Subcutaneous abdominal adipose tissue (tissue), 5 donors: ENCODE measurements at regions not wholly inside any gene's neighbourhood (a gene's known extent, or its start where the extent isn't known, plus 50 kb on each side); places are given as distances from the start of the nearest gene placed in this dataset.

Source experiments
- H3K27ac ChIP-seq: one replicate; pipeline ENCODE4 v1.7.0; 2013; ENCODE audit warnings: low read depth, mild to moderate bottlenecking, inconsistent platforms, low read length, moderate library complexity
- H3K27me3 ChIP-seq, 5 donors: one replicate each; pipeline ENCODE4 v1.7.0; 2013; ENCODE audit warnings: low read length in 5 of 5, inconsistent platforms in 1 of 5; ENCODE audit not compliant: control insufficient read depth in 5 of 5, insufficient read depth in 4 of 5
- H3K36me3 ChIP-seq, 5 donors: one replicate each; pipeline ENCODE4 v1.7.0; 2013; ENCODE audit warnings: low read length in 5 of 5; ENCODE audit not compliant: control insufficient read depth in 5 of 5, insufficient read depth in 5 of 5
- H3K4me1 ChIP-seq, 5 donors: one replicate each; pipeline ENCODE4 v1.7.0; 2013; ENCODE audit warnings: low read length in 5 of 5, mild to moderate bottlenecking in 3 of 5, moderate library complexity in 1 of 5; ENCODE audit not compliant: control insufficient read depth in 5 of 5, insufficient read depth in 5 of 5
- H3K4me3 ChIP-seq, 5 donors: one replicate each; pipeline ENCODE4 v1.7.0; 2013; ENCODE audit warnings: low read length in 5 of 5, low read depth in 1 of 5
- H3K9ac ChIP-seq, 5 donors: one replicate each; pipeline ENCODE4 v1.7.0; 2013; ENCODE audit warnings: low read length in 5 of 5, mild to moderate bottlenecking in 4 of 5, moderate library complexity in 3 of 5
- H3K9me3 ChIP-seq, 5 donors: one replicate each; pipeline ENCODE4 v1.7.0; 2013; ENCODE audit warnings: low read length in 5 of 5; ENCODE audit not compliant: control insufficient read depth in 5 of 5
- donor health status: healthy.
- donor health status: healthy.
- donor health status: healthy.
- donor health status: healthy.
- donor health status: healthy.

DNA sequence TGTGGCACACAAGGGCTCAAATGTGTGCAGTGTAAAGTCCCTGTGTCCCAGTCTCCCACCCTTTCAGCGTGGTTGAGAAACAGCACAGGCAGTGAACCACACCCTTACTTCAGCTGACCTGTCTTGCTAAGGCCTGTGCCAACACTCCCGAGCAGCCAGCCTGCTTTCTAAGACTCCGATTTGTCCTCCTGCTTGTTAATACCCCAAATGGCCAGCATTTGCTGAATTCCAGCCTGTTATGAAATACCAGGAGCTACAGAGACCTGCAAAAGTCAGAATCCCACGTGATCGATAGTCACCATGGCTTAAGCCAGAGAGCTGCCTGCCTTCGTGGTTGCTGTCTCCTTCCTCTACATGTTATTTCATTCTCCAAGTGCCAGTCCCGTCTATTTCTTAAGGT lies 200.5 kb downstream of the FGF9 start:
- Histone ChIP-seq H3K4me3 (no peak overlapping the region), H3K27ac (no peak overlapping the region), H3K9ac (no peak overlapping the region), H3K36me3 (no peaks in the 10 kb centered on the region), H3K4me1 (peaks cover 0 to 6% (median 0%) of the 10 kb centered on the region in 5 donors), H3K9me3 (no peaks in the 10 kb centered on the region), H3K27me3 (no peaks in the 10 kb centered on the region)

DNA sequence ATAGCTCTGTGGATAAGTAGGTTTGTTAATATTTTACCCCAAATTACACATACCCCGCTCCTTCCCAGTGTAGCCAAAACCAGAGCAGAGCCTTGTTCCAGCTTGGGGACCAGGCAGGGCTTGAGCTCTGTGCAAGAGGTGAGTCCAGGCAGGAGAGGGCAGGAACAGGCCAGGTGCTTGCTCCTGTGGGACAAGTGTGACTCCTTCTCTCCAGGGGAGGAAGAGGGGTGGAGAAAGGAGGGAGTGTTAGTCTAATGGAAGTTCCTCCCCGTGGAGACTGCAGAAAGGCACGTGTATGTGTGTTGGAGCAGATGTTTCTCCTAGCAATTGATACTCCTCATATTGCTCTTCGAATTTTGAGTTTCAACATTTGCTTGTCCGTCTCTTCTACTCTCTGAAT lies 201.0 kb downstream of the FGF9 start:
- no peak overlapping the region for H3K27ac ChIP-seq
- H3K36me3 ChIP-seq: no peaks in the 10 kb centered on the region
- H3K4me1 ChIP-seq: peaks cover 0 to 6% (median 0%) of the 10 kb centered on the region in 5 donors
- no peaks in the 10 kb centered on the region for H3K27me3 ChIP-seq
- H3K4me3 ChIP-seq: no peak overlapping the region
- no peaks in the 10 kb centered on the region for H3K9me3 ChIP-seq
- no peak overlapping the region for H3K9ac ChIP-seq

DNA sequence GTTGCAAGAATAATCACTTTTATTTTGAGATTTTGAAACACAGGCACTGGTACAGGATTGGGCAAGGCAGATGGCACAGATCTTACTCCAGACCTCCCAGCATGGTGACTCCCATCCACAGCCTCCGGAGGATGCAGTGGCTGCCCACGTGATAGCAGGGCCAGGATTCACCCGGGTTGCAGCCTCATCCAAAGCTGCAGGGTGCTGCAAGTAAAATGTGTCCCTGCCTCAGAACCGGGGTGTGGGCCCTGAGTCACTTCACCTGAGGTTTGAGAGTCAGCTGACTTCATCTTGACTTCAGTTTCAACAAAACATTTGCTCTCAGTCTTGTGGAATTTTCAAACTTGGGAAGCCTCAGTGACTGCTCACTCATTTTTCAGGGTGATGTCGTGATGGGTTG lies 201.9 kb downstream of the FGF9 start:
- H3K9ac ChIP-seq: no peak overlapping the region
- H3K27me3 ChIP-seq: no peaks in the 10 kb centered on the region
- no peak overlapping the region for H3K4me3 ChIP-seq
- no peaks in the 10 kb centered on the region for H3K36me3 ChIP-seq
- H3K9me3 ChIP-seq: no peaks in the 10 kb centered on the region
- H3K27ac ChIP-seq: no peak overlapping the region
- H3K4me1 ChIP-seq: peaks cover 0 to 6% (median 0%) of the 10 kb centered on the region in 5 donors

DNA sequence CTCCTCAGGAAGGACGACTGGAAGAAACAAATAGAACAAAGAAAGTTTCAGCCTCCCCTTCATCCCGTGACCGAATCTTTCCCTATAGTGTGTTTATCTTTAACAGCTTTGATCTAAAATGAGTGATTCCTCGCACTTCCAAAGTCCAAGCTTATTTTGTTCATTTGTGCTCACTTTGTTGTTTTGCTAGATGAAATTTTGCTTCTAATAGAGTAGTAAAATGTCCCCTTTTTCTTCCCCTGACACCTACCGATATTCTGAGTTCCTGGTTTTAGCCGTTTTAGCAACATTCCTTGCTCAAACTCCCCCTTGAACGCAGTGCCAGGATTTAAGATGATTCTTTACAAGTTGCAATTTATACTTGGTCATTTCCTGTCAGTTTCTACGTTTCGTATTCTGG lies 204.2 kb downstream of the FGF9 start:
- no peaks in the 10 kb centered on the region for H3K27me3 ChIP-seq
- no peak overlapping the region for H3K9ac ChIP-seq
- H3K4me3 ChIP-seq: no peak overlapping the region
- H3K9me3 ChIP-seq: no peaks in the 10 kb centered on the region
- peaks cover 0 to 6% (median 0%) of the 10 kb centered on the region in 5 donors for H3K4me1 ChIP-seq
- H3K27ac ChIP-seq: no peak overlapping the region
- H3K36me3 ChIP-seq: no peaks in the 10 kb centered on the region

DNA sequence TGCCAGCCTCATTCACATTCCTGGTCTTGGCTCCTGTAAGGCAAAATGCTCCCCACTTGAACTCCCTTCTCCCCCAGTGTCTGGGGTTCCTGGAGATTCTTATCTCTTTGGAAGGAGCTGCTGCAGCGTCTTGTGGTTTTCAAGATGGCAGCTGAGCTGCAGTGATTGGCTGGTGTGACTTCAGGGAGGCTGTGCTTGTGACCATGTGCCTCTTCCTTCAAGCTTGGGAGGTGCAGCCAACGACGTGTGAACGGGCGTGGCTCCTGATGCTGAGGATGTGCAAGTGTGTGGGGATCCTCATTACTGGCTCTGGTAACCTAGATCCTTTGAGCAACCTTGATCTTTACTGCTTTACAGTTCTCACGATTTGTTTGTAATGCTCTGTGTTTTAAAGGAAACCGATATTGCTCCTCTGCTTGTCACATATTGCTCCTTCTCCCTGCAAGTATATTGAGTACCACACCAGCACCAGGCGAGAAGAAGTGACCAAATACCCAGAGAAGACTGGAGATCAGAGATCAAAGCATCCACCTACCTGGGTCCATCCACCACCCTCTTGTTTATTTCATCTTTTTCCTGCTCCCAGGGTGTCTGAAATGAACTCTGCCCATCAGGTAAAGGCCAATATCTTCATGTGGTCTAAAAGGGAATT lies 208.5 kb downstream of the FGF9 start:
- Histone ChIP-seq H3K4me1 (no peaks in the 10 kb centered on the region), H3K36me3 (no peaks in the 10 kb centered on the region), H3K27me3 (no peaks in the 10 kb centered on the region), H3K4me3 (no peak overlapping the region), H3K9me3 (no peaks in the 10 kb centered on the region), H3K27ac (no peak overlapping the region), H3K9ac (no peak overlapping the region)

DNA sequence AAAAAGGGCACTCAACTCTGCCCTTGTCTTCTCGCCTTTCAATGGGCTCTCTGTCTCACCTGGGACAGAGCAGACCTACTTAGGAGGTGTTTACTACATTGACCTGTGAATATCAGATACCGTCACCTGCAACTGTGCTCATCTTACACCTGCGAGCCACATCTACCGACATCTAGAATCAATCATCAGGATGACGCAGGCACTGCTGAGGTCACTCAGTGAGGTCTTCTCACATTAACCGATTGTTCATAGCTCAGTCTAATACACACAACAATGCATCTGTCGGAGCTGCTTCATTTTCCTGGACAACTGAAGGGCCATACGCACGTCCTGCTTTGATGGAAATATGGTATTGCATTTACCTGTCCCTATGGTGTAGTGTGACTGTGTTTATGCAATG lies 211.9 kb downstream of the FGF9 start:
- Histone ChIP-seq H3K9me3 (no peaks in the 10 kb centered on the region), H3K27me3 (no peaks in the 10 kb centered on the region), H3K4me3 (no peak overlapping the region)

DNA sequence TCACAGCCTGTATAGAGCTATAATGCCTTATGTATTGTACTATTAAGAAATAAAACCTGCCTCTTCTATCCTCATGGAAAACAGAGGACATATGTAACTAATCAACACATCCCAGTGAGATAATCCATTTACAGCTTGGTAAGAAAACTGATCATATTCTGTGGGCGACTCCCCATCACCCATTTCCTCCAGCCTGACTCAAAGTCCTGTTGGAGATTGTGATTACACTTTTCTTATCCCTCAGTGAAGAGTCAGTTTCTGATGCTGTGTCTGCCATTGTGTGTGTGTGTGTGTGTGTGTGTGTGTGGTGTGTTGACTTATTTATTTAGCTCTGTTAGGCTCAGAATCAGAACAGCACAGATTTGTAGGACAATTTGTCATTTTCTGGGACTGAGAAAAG lies 212.8 kb downstream of the FGF9 start:
- Histone ChIP-seq H3K9ac (no peak overlapping the region), H3K27me3 (no peaks in the 10 kb centered on the region), H3K9me3 (no peaks in the 10 kb centered on the region), H3K4me3 (no peak overlapping the region), H3K27ac (no peak overlapping the region), H3K4me1 (no peaks in the 10 kb centered on the region), H3K36me3 (no peaks in the 10 kb centered on the region)

More for the DNA sequence above, 211.9 kb downstream of the FGF9 start:
- Histone ChIP-seq H3K9ac (no peak overlapping the region), H3K4me1 (no peaks in the 10 kb centered on the region), H3K36me3 (no peaks in the 10 kb centered on the region), H3K27ac (no peak overlapping the region)

DNA sequence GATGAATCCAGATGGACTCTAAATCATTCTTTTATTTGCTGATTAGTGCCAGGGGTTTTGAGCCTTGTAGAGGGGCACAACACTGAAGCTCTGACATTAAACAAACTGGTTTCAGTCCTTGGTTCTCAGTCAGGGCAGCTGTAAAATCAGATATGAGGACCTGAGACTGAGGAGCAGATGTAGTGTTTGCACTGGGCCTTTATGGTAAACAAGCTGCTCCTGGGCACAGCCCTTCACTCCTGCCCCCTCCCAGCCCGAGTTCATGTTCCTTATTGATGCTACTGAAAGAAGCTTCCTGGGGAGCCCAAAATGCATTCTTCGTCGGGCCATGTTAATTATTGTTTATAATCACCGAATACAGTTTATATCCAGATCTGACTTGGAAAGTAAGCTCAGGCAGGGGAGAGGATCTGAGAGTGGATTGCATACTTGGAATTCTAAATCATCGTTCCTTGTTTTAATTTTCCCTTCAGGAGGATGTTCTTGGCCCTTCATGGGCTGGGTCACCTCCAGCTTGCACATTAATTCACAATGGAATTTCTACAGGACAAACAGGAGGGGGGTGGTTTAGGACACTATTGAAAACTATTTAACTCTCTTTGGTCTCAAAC lies 213.5 kb downstream of the FGF9 start:
- Histone ChIP-seq H3K27ac (no peak overlapping the region), H3K4me3 (no peak overlapping the region), H3K36me3 (no peaks in the 10 kb centered on the region), H3K9me3 (no peaks in the 10 kb centered on the region), H3K9ac (no peak overlapping the region), H3K4me1 (no peaks in the 10 kb centered on the region), H3K27me3 (no peaks in the 10 kb centered on the region)

DNA sequence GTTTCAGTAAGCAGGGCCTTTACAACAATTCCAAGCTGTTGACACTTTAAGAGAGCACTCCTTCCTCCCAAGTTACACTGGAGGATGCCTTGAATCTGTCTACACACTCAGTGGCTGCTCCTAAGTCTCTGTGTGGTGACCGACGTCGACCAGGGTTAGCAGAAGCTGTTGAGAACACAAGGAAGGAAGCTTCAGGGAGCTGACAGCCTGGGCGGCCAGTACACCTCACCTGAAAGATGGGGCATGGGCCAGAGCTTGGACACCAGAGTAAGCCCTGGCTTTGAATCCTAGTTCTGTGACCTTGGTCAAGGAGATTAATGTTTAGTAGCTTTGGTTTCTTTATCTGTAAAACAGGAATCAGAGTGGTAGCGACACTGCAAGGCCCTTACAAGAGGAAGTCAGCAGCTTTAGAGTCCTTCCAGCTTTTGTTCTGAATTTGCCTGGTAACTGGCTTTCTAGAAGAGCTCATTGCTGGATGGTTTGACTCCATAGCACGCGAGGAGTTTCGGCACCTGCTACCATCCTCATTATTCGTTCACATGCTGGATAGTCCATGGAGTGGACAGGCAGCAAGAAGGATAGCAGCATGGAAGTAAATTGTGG lies 214.2 kb downstream of the FGF9 start:
- H3K27ac ChIP-seq: no peak overlapping the region
- no peak overlapping the region for H3K9ac ChIP-seq
- peaks cover 0 to 4% (median 2%) of the 10 kb centered on the region in 5 donors for H3K4me1 ChIP-seq
- no peaks in the 10 kb centered on the region for H3K27me3 ChIP-seq
- no peaks in the 10 kb centered on the region for H3K36me3 ChIP-seq
- no peak overlapping the region for H3K4me3 ChIP-seq
- no peaks in the 10 kb centered on the region for H3K9me3 ChIP-seq

DNA sequence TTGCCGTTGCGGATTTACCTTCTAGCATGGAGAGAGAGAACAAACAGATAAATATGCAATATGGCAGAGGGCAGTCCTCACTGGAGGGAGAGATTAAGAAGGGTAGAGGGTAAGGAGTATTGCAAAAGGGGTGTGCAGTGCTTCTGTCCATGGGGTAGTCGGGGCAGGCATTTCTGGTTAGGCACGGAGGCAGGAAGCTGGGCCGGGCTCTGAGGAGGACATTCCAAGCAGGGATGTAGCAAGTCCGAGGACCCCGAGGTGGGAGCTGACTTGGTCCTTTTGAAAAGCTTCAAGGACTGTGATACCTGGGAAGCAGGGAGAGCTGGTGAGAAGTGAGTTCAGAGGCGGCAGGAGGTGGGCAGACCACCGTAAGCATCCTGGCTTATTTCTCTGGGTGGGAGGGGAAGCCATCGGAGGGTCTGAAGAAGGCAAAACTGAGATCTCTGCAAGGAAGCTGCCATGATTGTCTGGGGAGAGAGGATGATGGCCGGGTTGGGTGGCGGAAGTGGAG lies 214.9 kb downstream of the FGF9 start:
- no peaks in the 10 kb centered on the region for H3K36me3 ChIP-seq
- no peak overlapping the region for H3K27ac ChIP-seq
- H3K4me3 ChIP-seq: no peak overlapping the region
- peaks cover 0 to 4% (median 2%) of the 10 kb centered on the region in 5 donors for H3K4me1 ChIP-seq
- no peaks in the 10 kb centered on the region for H3K27me3 ChIP-seq
- no peaks in the 10 kb centered on the region for H3K9me3 ChIP-seq
- no peak overlapping the region for H3K9ac ChIP-seq
